B cell (primary cell): ENCODE measurements at regions not wholly inside any gene's neighbourhood (a gene's known extent, or its start where the extent isn't known, plus 50 kb on each side); places are given as distances from the start of the nearest gene placed in this dataset.
"Not testable (repeated sequence)": the region's sequence is repeated elsewhere in the genome, so short reads cannot be mapped to it uniquely, and the experiment has no call there.

ENCODE experiments used
- EZH2 ChIP-seq: IDR thresholded peaks from 2 replicates; pipeline ENCODE4 v1.6.1; 2012; ENCODE audit warnings: borderline replicate concordance, low read depth, mild to moderate bottlenecking, moderate library complexity, low read length; ENCODE audit not compliant: insufficient read depth, poor library complexity, severe bottlenecking
- TF ChIP-seq, protein P1 (sequence below): fragments of 200-600 bp; IDR thresholded peaks from one replicate; pipeline ENCODE4 v1.8.0; 2022; ENCODE audit warnings: antibody characterized with exemption, mild to moderate bottlenecking

DNA sequence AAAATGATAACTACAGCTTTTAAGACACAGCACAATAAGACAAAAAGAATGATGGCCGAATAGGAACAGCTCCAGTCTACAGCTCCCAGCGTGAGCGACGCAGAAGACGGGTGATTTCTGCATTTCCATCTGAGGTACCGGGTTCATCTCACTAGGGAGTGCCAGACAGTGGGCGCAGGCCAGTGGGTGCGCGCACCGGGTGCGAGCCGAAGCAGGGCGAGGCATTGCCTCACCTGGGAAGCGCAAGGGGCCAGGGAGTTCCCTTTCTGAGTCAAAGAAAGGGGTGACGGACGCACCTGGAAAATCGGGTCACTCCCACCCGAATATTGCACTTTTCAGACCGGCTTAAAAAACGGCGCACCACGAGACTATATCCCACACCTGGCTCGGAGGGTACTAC, 188.0 kb downstream of the MYRFL start:
- not testable (repeated sequence) for TF ChIP-seq EZH2
- TF ChIP-seq, protein P1, sequence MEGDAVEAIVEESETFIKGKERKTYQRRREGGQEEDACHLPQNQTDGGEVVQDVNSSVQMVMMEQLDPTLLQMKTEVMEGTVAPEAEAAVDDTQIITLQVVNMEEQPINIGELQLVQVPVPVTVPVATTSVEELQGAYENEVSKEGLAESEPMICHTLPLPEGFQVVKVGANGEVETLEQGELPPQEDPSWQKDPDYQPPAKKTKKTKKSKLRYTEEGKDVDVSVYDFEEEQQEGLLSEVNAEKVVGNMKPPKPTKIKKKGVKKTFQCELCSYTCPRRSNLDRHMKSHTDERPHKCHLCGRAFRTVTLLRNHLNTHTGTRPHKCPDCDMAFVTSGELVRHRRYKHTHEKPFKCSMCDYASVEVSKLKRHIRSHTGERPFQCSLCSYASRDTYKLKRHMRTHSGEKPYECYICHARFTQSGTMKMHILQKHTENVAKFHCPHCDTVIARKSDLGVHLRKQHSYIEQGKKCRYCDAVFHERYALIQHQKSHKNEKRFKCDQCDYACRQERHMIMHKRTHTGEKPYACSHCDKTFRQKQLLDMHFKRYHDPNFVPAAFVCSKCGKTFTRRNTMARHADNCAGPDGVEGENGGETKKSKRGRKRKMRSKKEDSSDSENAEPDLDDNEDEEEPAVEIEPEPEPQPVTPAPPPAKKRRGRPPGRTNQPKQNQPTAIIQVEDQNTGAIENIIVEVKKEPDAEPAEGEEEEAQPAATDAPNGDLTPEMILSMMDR, result not testable (repeated sequence)
